Esophagus squamous epithelium (tissue), 4 donors: ENCODE measurements at regions not wholly inside any gene's neighbourhood (a gene's known extent, or its start where the extent isn't known, plus 50 kb on each side); places are given as distances from the start of the nearest gene placed in this dataset.

ENCODE experiments used
- POLR2A ChIP-seq, 4 donors: fragments of 450-650 bp; IDR thresholded peaks; one replicate each; pipeline ENCODE4 v1.6.1; 2017; ENCODE audit warnings: antibody characterized with exemption in 4 of 4, mild to moderate bottlenecking in 4 of 4, moderate library complexity in 3 of 4
- TF ChIP-seq, protein P1 (sequence below), 6 experiments: fragments of 450-650 bp in 4 of 6; fragments of 200-600 bp in 2 of 6; sonication (generic) in 2 of 6; IDR thresholded peaks; one replicate each; pipeline ENCODE4 v1.5.1; 2016 to 2019; ENCODE audit warnings: antibody characterized with exemption in 6 of 6, mild to moderate bottlenecking in 4 of 6, moderate library complexity in 4 of 6

DNA sequence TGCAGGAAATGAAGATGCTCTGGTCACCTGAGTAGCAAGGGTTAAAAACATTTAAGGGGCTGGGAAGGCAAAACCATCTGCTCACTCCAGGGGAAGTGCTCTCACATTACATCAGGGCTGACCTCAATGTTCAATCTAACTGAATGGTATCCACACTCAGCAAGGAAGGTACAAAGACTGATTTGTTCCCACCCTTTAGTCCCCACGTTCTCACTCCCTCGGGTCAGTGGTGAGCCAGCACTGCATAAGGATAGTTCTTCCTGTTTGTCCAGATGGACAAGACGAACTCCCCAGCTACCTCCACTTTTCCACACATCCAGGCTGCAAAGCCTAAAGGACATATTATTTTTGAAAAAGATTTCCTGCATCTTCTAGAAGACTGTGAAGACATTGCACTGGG lies 126.6 kb upstream of the SLC14A2 start:
- TF ChIP-seq, protein P1, sequence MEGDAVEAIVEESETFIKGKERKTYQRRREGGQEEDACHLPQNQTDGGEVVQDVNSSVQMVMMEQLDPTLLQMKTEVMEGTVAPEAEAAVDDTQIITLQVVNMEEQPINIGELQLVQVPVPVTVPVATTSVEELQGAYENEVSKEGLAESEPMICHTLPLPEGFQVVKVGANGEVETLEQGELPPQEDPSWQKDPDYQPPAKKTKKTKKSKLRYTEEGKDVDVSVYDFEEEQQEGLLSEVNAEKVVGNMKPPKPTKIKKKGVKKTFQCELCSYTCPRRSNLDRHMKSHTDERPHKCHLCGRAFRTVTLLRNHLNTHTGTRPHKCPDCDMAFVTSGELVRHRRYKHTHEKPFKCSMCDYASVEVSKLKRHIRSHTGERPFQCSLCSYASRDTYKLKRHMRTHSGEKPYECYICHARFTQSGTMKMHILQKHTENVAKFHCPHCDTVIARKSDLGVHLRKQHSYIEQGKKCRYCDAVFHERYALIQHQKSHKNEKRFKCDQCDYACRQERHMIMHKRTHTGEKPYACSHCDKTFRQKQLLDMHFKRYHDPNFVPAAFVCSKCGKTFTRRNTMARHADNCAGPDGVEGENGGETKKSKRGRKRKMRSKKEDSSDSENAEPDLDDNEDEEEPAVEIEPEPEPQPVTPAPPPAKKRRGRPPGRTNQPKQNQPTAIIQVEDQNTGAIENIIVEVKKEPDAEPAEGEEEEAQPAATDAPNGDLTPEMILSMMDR (IDR thresholded peaks at IDR 0.05), result no peak
- TF ChIP-seq POLR2A (IDR thresholded peaks at IDR 0.05), result no peak
